HPDE6-E6E7 (cell line): ENCODE measurements at regions not wholly inside any gene's neighbourhood (a gene's known extent, or its start where the extent isn't known, plus 50 kb on each side); places are given as distances from the start of the nearest gene placed in this dataset.

ENCODE experiments used
- DNase-seq: peaks from one replicate; pipeline ENCODE4 v3.0.0; 2011; ENCODE audit warnings: missing footprints; ENCODE audit errors: extremely low spot score

DNA sequence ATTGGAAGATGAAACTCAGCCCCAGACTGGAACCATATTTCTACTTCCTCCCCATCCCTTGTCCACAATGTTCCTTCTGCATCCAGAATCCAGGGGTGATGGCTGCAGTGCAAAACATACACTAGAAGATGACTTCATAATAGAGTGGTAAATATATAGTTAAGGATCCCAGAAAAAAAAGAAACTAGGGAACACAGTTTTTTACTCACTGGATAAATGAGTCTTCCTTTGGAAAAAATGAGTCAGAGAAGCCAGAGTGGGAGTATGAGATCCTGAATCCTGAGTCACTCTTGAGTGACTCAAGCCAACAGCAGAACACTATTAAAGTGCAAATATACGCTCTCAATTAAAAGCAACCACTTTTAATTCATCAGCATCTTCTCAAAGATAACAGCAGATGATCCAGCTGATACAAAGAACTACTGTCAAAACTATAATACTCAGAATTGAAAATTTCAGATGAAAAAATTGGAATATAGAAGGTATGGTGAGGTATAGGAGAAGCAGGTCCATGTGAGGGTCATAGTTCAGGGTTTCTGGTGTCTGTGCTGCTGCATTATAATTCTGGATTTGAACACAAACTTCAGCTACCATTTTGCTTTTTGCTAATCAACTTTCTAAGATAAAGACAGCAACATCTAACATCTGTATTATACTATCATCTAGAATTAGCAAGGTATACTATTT, 987.2 kb upstream of the CDH2 start:
- DNase-seq: peak; percentile 31

- DNase-seq: no peak
Observed at GRCh38 chr18:29163596-29163995, 986.7 kb upstream of the CDH2 start.

- DNase-seq: no peak
Observed at GRCh38 chr18:29161429-29161828, 984.5 kb upstream of the CDH2 start.

- no peak for DNase-seq
Observed at GRCh38 chr18:29160170-29160569, 983.2 kb upstream of the CDH2 start.

DNA sequence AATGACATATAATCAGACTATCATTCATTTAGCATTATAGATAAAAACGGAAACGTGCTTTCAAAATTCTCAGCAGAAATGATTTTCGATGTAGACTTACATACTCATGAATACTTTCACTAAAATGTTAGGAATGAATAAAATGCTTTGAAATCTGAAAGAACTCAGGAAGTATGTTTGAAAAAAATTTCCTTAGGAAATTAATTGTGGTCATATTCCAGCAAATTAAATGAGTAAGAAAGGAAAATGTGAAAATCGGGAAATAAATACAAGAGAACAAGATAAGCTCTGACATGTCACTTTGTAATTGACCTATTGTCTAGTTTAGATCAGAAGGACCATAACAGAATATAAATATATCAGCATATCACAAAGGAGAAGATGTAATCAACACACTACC, 981.0 kb upstream of the CDH2 start:
- no peak for DNase-seq

DNA sequence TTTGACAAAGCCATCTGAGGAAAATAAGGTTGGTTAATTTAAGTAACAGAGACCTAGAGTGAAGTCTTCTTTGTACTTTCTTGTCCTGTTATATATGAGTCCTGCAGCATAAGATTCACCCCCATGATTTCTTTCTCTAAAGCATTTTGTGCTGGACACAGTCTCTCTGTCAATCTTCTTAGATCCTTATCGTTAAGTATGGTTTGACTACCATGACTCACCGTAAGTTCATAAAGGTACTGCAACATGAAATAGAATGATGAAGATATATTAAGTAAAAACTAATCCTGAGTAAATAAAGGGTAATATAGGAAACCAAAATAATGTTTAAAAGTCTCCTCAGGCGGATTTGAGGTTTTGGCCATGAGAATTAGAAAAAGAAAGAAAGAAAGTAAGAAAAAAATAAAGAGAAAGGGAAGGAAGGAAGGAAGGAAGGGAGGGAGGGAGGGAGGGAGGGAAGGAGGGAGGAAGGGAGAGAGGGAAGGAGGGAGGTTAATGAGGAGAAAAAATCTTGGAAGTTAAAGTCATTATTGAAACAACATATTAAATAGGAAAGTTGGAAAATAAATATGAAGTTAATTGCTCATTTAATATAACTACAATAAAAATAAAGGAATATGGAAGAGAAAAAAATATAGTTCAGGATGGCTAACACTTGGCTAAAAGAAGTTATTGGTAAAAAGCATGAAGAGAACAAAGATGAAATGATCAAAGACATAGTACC, 980.3 kb upstream of the CDH2 start:
- no peak for DNase-seq

GRCh38 chr18:29156531-29156930, 979.6 kb upstream of the CDH2 start:
- DNase-seq: peak; percentile 39

- peak; percentile 32 for DNase-seq
Observed at GRCh38 chr18:29154758-29155725, 978.1 kb upstream of the CDH2 start.

GRCh38 chr18:29154196-29154757, 977.3 kb upstream of the CDH2 start:
- DNase-seq: peak; percentile 8

- no peak for DNase-seq
Observed at GRCh38 chr18:29153091-29153490, 976.2 kb upstream of the CDH2 start.

GRCh38 chr18:29147944-29148343, 971.0 kb upstream of the CDH2 start:
- peak; percentile 22 for DNase-seq

GRCh38 chr18:29146068-29146467, 969.1 kb upstream of the CDH2 start:
- no peak for DNase-seq

DNA sequence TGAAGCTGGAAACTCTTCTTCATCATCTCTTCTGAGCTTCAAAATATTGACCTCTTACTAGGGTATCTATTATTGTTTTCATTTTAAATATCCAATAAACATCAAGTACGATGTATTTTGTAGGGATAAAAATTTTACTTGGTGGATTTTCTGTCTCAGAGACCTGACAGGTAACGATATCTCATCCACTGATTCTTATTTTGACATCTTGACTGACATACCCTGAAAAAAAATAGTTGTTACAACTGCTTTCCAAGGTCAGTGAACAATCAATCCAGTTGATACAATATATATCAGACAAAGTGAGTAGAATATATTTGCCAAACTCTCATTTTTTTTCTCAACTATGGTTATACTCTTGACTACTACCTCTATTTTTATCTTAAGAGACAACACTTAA, 963.7 kb upstream of the CDH2 start:
- DNase-seq: no peak

DNA sequence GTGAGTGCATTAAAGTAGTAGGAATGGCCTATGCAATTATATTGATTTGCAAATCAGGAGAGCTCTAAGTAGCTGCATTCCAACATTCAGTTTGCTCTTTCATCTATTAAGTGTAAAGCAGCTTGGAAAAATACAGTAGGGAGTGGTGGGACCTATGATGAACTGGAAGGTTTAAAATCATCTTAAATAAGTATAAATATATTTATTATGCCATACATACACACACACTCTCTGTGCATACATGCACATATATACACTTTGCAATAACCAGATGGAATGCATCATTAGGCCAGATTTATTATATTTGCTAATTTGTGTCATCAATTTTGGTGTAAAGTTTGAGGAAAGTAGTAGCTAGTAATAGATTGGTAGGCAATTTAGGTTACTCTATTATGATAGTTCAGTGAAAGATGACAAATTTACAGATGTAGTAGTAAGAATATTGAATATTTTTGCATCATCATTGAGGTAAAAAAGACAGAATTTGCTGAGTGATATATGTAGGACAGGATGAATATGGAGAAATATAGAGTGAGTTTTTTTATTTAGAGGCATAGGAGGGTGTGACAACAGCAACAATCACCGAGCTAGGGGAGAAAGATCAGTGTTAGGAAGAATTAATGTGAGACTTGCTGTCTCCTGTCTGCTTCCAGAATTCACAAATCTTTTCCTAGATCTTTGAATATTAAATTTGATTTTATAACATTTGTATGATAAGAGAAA, 961.0 kb upstream of the CDH2 start:
- DNase-seq: no peak

- no peak for DNase-seq
Observed at GRCh38 chr18:29123706-29124530, 947.0 kb upstream of the CDH2 start.

GRCh38 chr18:29104671-29105070, 927.7 kb upstream of the CDH2 start:
- no peak for DNase-seq

- DNase-seq: no peak
Observed at GRCh38 chr18:29104227-29104626, 927.3 kb upstream of the CDH2 start.

DNA sequence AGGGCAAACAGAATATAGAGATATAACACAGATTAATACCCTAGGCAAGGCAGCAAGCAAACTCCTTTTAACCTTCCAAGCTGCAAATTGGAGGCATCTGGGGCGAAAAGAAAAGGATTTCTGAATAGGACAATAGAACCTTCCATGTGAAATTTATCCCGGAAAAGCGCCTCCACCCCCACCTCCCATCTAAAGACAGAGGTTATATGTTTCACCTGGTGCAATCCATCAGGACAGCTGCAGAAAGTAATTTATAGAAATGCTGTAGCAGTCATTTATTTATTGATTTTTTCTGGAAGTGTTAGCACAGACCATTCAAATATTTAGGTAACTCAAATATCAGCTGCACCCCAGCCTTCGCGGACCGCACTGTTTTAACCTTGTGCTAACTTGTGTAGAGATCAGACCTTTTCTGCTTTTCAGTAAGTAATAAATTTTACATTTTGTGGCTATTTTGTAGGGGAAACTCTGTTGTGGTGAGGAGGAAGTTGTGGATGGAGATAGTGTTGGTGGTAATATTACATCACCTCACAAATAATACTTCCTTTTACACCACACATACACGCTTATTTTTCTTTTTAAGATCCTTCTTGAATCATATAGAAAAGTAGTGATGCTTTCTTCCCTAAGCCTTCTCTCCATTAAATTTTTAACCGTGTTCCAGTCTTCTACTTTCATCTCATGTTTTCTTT, 919.3 kb upstream of the CDH2 start:
- DNase-seq: no peak

DNA sequence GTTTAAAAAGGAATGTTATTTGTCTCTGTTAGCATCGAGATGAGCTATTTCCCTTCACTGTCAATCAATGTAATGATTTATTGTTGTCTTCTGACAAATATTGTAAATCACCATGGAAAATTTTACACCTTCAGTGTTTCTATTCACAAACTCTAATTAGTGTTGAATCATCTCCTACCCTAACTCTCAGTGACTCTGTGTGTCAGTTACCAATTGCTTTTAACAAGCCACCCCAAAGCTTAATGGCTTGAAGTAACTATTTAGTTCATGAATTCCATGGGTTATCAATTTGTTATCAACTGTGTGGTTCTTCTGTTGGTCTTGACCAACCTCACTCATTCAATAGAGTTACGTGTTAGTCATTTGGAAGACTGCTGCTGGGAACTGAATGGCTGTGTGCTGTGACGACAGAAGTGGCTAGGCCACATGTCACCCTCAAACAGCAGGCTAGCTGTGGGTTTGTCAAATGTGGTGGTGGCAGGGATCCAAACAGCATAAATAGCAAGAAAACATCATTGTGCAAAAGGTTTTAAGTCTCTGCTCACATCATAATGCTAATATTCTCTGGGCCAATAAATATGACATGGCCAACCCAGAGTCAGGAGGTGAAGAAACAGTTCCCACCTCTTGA, 910.8 kb upstream of the CDH2 start:
- DNase-seq: no peak
